Neuronal stem cell (in vitro differentiated cells): ENCODE measurements at regions not wholly inside any gene's neighbourhood (a gene's known extent, or its start where the extent isn't known, plus 50 kb on each side); places are given as distances from the start of the nearest gene placed in this dataset.

Experiments
- DNase-seq: peaks from one replicate; pipeline ENCODE4 v3.0.0-alpha.2; 2013; ENCODE audit warnings: low spot score
- H2AFZ ChIP-seq: one replicate; pipeline ENCODE4 v1.6.1; 2013; ENCODE audit warnings: mild to moderate bottlenecking, low read length, inconsistent platforms
- H2AK5ac ChIP-seq: 2 replicates; pipeline ENCODE4 v1.6.1; 2013; ENCODE audit warnings: low read depth, mild to moderate bottlenecking, inconsistent platforms, low read length, moderate library complexity, mixed read lengths
- H2BK120ac ChIP-seq: 2 replicates; pipeline ENCODE4 v1.6.1; 2013; ENCODE audit warnings: low read depth, mild to moderate bottlenecking, inconsistent platforms, low read length, moderate library complexity, mixed read lengths
- H2BK12ac ChIP-seq: one replicate; pipeline ENCODE4 v1.6.1; 2013; ENCODE audit warnings: low read length, inconsistent platforms
- H2BK15ac ChIP-seq: 2 replicates; pipeline ENCODE4 v1.6.1; 2013; ENCODE audit warnings: mild to moderate bottlenecking, low read length, inconsistent platforms, mixed read lengths
- H2BK5ac ChIP-seq: one replicate; pipeline ENCODE4 v1.6.1; 2013; ENCODE audit warnings: inconsistent platforms, mild to moderate bottlenecking, low read length, moderate library complexity
- H3K14ac ChIP-seq: one replicate; pipeline ENCODE4 v1.6.1; 2013; ENCODE audit warnings: low read length, inconsistent platforms
- H3K18ac ChIP-seq: 2 replicates; pipeline ENCODE4 v1.6.1; 2013; ENCODE audit warnings: low read length, inconsistent platforms
- H3K23ac ChIP-seq: 2 replicates; pipeline ENCODE4 v1.6.1; 2013; ENCODE audit warnings: low read depth, mild to moderate bottlenecking, mixed read lengths, low read length, inconsistent platforms; ENCODE audit not compliant: poor library complexity
- H3K27ac ChIP-seq: replicated peaks from 3 replicates; pipeline ENCODE4 v1.5.1; 2013; ENCODE audit warnings: low read length, inconsistent platforms
- H3K27me3 ChIP-seq, 3 experiments: 2 replicates each; pipeline ENCODE4 v1.6.1; 2013; ENCODE audit warnings: low read length in 3 of 3, mild to moderate bottlenecking in 2 of 3, inconsistent platforms in 1 of 3, low read depth in 1 of 3, mixed read lengths in 1 of 3, moderate library complexity in 1 of 3; ENCODE audit not compliant: control insufficient read depth in 3 of 3, insufficient read depth in 3 of 3
- H3K36me3 ChIP-seq, 2 donors: replicated peaks in 1 of 2; 2 replicates each; pipeline ENCODE4 v1.6.1; 2013; ENCODE audit warnings: low read length in 2 of 2; ENCODE audit not compliant: control insufficient read depth in 2 of 2, insufficient read depth in 2 of 2
- H3K4ac ChIP-seq: 2 replicates; pipeline ENCODE4 v1.6.1; 2013; ENCODE audit warnings: inconsistent platforms, mild to moderate bottlenecking, low read length, moderate library complexity
- H3K4me1 ChIP-seq, 2 donors: 1 replicate in 1 of 2; 2 replicates in 1 of 2; pipeline ENCODE4 v1.6.1; 2013; ENCODE audit warnings: low read length in 2 of 2, low read depth in 1 of 2; ENCODE audit not compliant: control insufficient read depth in 2 of 2, insufficient read depth in 1 of 2
- H3K4me2 ChIP-seq: one replicate; pipeline ENCODE4 v1.6.1; 2013; ENCODE audit warnings: mild to moderate bottlenecking, low read length, inconsistent platforms; ENCODE audit not compliant: insufficient read depth, poor library complexity, severe bottlenecking
- H3K4me3 ChIP-seq, 2 donors: 2 replicates each; pipeline ENCODE4 v1.5.1; 2013; ENCODE audit warnings: low read length in 2 of 2, mild to moderate bottlenecking in 2 of 2, inconsistent platforms in 1 of 2, moderate library complexity in 1 of 2
- H3K79me1 ChIP-seq: one replicate; pipeline ENCODE4 v1.6.1; 2013; ENCODE audit warnings: low read depth, mild to moderate bottlenecking, inconsistent platforms, low read length, moderate library complexity
- H3K9ac ChIP-seq: one replicate; pipeline ENCODE4 v1.6.1; 2013; ENCODE audit warnings: mild to moderate bottlenecking, low read depth, low read length, inconsistent platforms; ENCODE audit not compliant: poor library complexity
- H3K9me3 ChIP-seq, 2 donors: replicated peaks in 1 of 2; 2 replicates each; pipeline versions ENCODE3 to v1.6.1; 2013; ENCODE audit warnings: low read length in 2 of 2, mild to moderate bottlenecking in 2 of 2, inconsistent platforms in 1 of 2, low read depth in 1 of 2, mixed read lengths in 1 of 2, moderate library complexity in 1 of 2; ENCODE audit not compliant: control insufficient read depth in 2 of 2, insufficient read depth in 1 of 2
- H4K8ac ChIP-seq: one replicate; pipeline ENCODE4 v1.6.1; 2013; ENCODE audit warnings: low read depth, mild to moderate bottlenecking, inconsistent platforms, low read length, moderate library complexity
- H4K91ac ChIP-seq: one replicate; pipeline ENCODE4 v1.6.1; 2013; ENCODE audit warnings: low read length, low read depth, mild to moderate bottlenecking, inconsistent platforms; ENCODE audit not compliant: poor library complexity
- WGBS, 2 donors: extraction: QIAGEN DNeasy Blood & Tissue Kit; methylation state at CpG; one replicate each; pipeline ENCODE4 v1.1.7; 2013; ENCODE audit warnings: missing lambda C conversion rate in 2 of 2, mixed read lengths in 1 of 2; ENCODE audit not compliant: insufficient read length in 2 of 2, insufficient replicate concordance in 1 of 2; ENCODE audit errors: extremely low coverage in 2 of 2; 5-methylcytosine and 5-hydroxymethylcytosine counted together

DNA sequence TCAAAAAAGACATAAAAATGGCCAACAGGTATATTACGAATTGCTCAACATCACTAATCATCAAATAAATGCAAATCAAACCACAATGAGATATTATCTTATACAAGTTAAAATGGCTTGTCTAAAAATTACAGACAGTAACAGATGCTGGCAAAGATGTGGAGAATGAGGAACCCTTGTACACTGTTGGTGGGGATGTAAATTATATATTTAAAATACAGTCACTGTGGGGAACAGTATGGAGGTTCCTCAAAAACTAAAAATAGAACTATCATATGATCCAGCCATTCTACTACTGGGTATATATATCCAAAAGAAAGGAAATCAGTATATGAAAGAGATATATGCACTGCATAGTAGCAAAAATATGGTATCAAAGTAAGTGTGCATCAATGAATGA lies 1037.2 kb upstream of the B3GALT2 start:
- H3K27ac ChIP-seq, result no peak overlapping the region
- H2BK15ac ChIP-seq, result no peak overlapping the region
- no peak overlapping the region for H4K8ac ChIP-seq
- H2BK5ac ChIP-seq, result no peak overlapping the region
- H3K4ac ChIP-seq, result no peak overlapping the region
- H3K4me1 ChIP-seq, result no peaks in the 10 kb centered on the region
- H3K4me2 ChIP-seq, result no peak overlapping the region
- no peak overlapping the region for H4K91ac ChIP-seq
- H3K18ac ChIP-seq, result no peak overlapping the region
- no CpG with 5 or more reads among the region's 1 CpG for WGBS, 2 donors
- no peak overlapping the region for H2BK12ac ChIP-seq
- no peak overlapping the region for H3K9ac ChIP-seq
- H2AK5ac ChIP-seq, result no peak overlapping the region
- no peak overlapping the region for H3K23ac ChIP-seq
- no peaks in the 10 kb centered on the region for H3K9me3 ChIP-seq
- no peak overlapping the region for H3K4me3 ChIP-seq
- no peak for DNase-seq
- H2BK120ac ChIP-seq, result no peak overlapping the region
- H2AFZ ChIP-seq, result no peak overlapping the region
- no peaks in the 10 kb centered on the region for H3K27me3 ChIP-seq
- H3K79me1 ChIP-seq, result no peaks in the 10 kb centered on the region
- no peak overlapping the region for H3K14ac ChIP-seq
- H3K36me3 ChIP-seq, result no peaks in the 10 kb centered on the region

- Histone ChIP-seq H2BK15ac (no peak overlapping the region), H3K9me3 (peaks cover 0 to 2% of the 10 kb centered on the region in 2 donors), H3K4me2 (no peak overlapping the region), H2AK5ac (no peak overlapping the region), H3K18ac (no peak overlapping the region), H2BK120ac (no peak overlapping the region), H3K27me3 (no peaks in the 10 kb centered on the region), H2BK12ac (no peak overlapping the region), H2BK5ac (no peak overlapping the region), H3K4me3 (no peak overlapping the region), H2AFZ (no peak overlapping the region), H3K23ac (no peak overlapping the region), H3K14ac (no peak overlapping the region), H3K4ac (no peak overlapping the region), H3K36me3 (no peaks in the 10 kb centered on the region), H4K8ac (no peak overlapping the region), H3K79me1 (no peaks in the 10 kb centered on the region), H3K4me1 (no peaks in the 10 kb centered on the region), H3K9ac (no peak overlapping the region), H3K27ac (no peak overlapping the region), H4K91ac (no peak overlapping the region)
- no CpG with 5 or more reads among the region's 1 CpG for WGBS, 2 donors
- DNase-seq, result no peak
Measured at GRCh38 chr1:194215448-194215847, 1029.0 kb upstream of the B3GALT2 start.

- H3K23ac ChIP-seq, result no peak overlapping the region
- H3K27me3 ChIP-seq, result no peaks in the 10 kb centered on the region
- no peak overlapping the region for H3K18ac ChIP-seq
- H3K9ac ChIP-seq, result no peak overlapping the region
- no peak overlapping the region for H3K4me2 ChIP-seq
- no peak overlapping the region for H2BK120ac ChIP-seq
- no CpG with 5 or more reads among the region's 3 CpGs for WGBS, 2 donors
- peaks cover 0 to 2% of the 10 kb centered on the region in 2 donors for H3K9me3 ChIP-seq
- H3K14ac ChIP-seq, result no peak overlapping the region
- no peak overlapping the region for H2BK5ac ChIP-seq
- no peaks in the 10 kb centered on the region for H3K36me3 ChIP-seq
- H3K79me1 ChIP-seq, result no peaks in the 10 kb centered on the region
- H2BK12ac ChIP-seq, result no peak overlapping the region
- no peak overlapping the region for H3K4ac ChIP-seq
- H3K27ac ChIP-seq, result no peak overlapping the region
- H2AK5ac ChIP-seq, result no peak overlapping the region
- no peak for DNase-seq
- no peak overlapping the region for H2BK15ac ChIP-seq
- no peak overlapping the region for H3K4me3 ChIP-seq
- H3K4me1 ChIP-seq, result no peaks in the 10 kb centered on the region
- H4K91ac ChIP-seq, result no peak overlapping the region
- H2AFZ ChIP-seq, result no peak overlapping the region
- H4K8ac ChIP-seq, result no peak overlapping the region
Measured at GRCh38 chr1:194214735-194215134, 1028.3 kb upstream of the B3GALT2 start.

DNA sequence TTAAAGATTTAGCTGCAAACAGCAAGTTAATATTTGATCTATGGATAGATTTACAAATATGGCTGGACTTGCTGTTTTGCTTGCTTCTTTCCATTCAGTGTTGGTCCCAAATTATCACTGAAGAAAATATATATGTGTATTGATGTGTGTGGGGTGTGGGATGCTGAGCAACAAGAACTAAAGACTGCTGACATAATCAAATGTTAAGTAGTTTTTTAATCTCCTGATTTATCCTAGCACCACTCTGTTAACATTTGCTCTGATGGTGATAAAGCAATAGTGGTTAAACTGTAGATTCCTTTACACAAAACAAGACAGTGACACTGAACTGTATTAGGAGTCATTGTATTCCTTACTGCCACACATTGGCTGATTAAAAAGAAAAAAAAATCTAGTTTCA lies 1023.5 kb upstream of the B3GALT2 start:
- no peak overlapping the region for H2BK12ac ChIP-seq
- H4K8ac ChIP-seq, result no peak overlapping the region
- H4K91ac ChIP-seq, result no peak overlapping the region
- no peak overlapping the region for H3K27ac ChIP-seq
- H3K27me3 ChIP-seq, result no peaks in the 10 kb centered on the region
- H3K4me2 ChIP-seq, result no peak overlapping the region
- no peaks in the 10 kb centered on the region for H3K4me1 ChIP-seq
- H3K14ac ChIP-seq, result no peak overlapping the region
- H3K79me1 ChIP-seq, result no peaks in the 10 kb centered on the region
- H3K9me3 ChIP-seq, result no peaks in the 10 kb centered on the region
- H2AK5ac ChIP-seq, result no peak overlapping the region
- H3K36me3 ChIP-seq, result no peaks in the 10 kb centered on the region
- no peak overlapping the region for H2BK15ac ChIP-seq
- H2AFZ ChIP-seq, result no peak overlapping the region
- H3K4me3 ChIP-seq, result no peak overlapping the region
- no peak overlapping the region for H3K23ac ChIP-seq
- no peak overlapping the region for H3K18ac ChIP-seq
- H2BK120ac ChIP-seq, result no peak overlapping the region
- H3K4ac ChIP-seq, result no peak overlapping the region
- DNase-seq, result no peak
- no peak overlapping the region for H2BK5ac ChIP-seq
- H3K9ac ChIP-seq, result no peak overlapping the region
